ENCODE measurements at regions not wholly inside any gene's neighbourhood (a gene's known extent, or its start where the extent isn't known, plus 50 kb on each side); places are given as distances from the start of the nearest gene placed in this dataset.

- no peak for TF ChIP-seq SIN3A (IDR thresholded peaks at IDR 0.05; ENCODE audit: borderline replicate concordance, insufficient read depth, low read length)
- no peak for TF ChIP-seq TAF1 (IDR thresholded peaks at IDR 0.05; ENCODE audit: borderline replicate concordance, insufficient read depth, low read length)
- TF ChIP-seq REST (IDR thresholded peaks at IDR 0.05; ENCODE audit: insufficient read depth in 1 of 2, low read depth in 2 of 2, low read length in 2 of 2), result no peak
- no peak for TF ChIP-seq FOXP2 (optimal IDR thresholded peaks at IDR 0.05; ENCODE audit: borderline replicate concordance, extremely low read depth, extremely low read length, insufficient read depth)
- TF ChIP-seq POLR2AphosphoS5 (IDR thresholded peaks at IDR 0.05; ENCODE audit: low read depth, low read length), result no peak
Measured at GRCh38 chr4:89420507-89420906, 112.9 kb upstream of the GPRIN3 start.

- TF ChIP-seq FOXP2 (optimal IDR thresholded peaks at IDR 0.05; ENCODE audit: borderline replicate concordance, extremely low read depth, extremely low read length, insufficient read depth), result no peak
- no peak for TF ChIP-seq POLR2AphosphoS5 (IDR thresholded peaks at IDR 0.05; ENCODE audit: low read depth, low read length)
- no peak for TF ChIP-seq SIN3A (IDR thresholded peaks at IDR 0.05; ENCODE audit: borderline replicate concordance, insufficient read depth, low read length)
- TF ChIP-seq TAF1 (IDR thresholded peaks at IDR 0.05; ENCODE audit: borderline replicate concordance, insufficient read depth, low read length), result no peak
- TF ChIP-seq REST (IDR thresholded peaks at IDR 0.05; ENCODE audit: insufficient read depth in 1 of 2, low read depth in 2 of 2, low read length in 2 of 2), result no peak
Measured at GRCh38 chr4:89419111-89419695, 111.6 kb upstream of the GPRIN3 start.

- no peak for TF ChIP-seq POLR2AphosphoS5 (IDR thresholded peaks at IDR 0.05; ENCODE audit: low read depth, low read length)
- TF ChIP-seq REST (IDR thresholded peaks at IDR 0.05; ENCODE audit: insufficient read depth in 1 of 2, low read depth in 2 of 2, low read length in 2 of 2), result no peak
- no peak for TF ChIP-seq TAF1 (IDR thresholded peaks at IDR 0.05; ENCODE audit: borderline replicate concordance, insufficient read depth, low read length)
- TF ChIP-seq FOXP2 (optimal IDR thresholded peaks at IDR 0.05; ENCODE audit: borderline replicate concordance, extremely low read depth, extremely low read length, insufficient read depth), result no peak
- no peak for TF ChIP-seq SIN3A (IDR thresholded peaks at IDR 0.05; ENCODE audit: borderline replicate concordance, insufficient read depth, low read length)
Measured at GRCh38 chr4:89416960-89417359, 109.4 kb upstream of the GPRIN3 start.

GRCh38 chr4:89413518-89413917 is 105.9 kb upstream of the GPRIN3 start:
- TF ChIP-seq SIN3A (IDR thresholded peaks at IDR 0.05; ENCODE audit: borderline replicate concordance, insufficient read depth, low read length) (no peak), POLR2AphosphoS5 (IDR thresholded peaks at IDR 0.05; ENCODE audit: low read depth, low read length) (no peak), REST (IDR thresholded peaks at IDR 0.05; ENCODE audit: insufficient read depth in 1 of 2, low read depth in 2 of 2, low read length in 2 of 2) (no peak), TAF1 (IDR thresholded peaks at IDR 0.05; ENCODE audit: borderline replicate concordance, insufficient read depth, low read length) (no peak), FOXP2 (optimal IDR thresholded peaks at IDR 0.05; ENCODE audit: borderline replicate concordance, extremely low read depth, extremely low read length, insufficient read depth) (no peak)
